ENCODE measurements at regions not wholly inside any gene's neighbourhood (a gene's known extent, or its start where the extent isn't known, plus 50 kb on each side); places are given as distances from the start of the nearest gene placed in this dataset.

DNA sequence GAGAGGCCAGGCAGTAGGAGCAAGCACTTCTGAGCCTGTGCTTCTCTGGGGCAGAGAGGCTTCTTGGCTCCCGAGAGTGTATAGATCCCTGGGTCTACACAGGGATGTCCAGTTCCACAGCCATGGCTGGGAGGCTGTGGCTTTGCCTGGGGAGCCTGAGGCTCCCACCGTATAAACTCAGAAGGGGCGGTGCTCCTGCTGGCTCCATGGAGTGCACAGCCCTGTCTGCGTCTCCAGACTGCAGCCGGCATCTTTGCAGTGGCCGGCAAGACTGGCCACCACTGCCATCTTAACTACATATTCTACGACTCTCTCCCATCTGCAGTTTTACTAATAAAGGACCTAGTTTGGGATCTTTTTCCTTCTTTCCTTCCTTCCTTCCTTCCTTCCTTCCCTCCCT is 1253.8 kb downstream of the C4orf33 start:
- TF ChIP-seq CTCF (IDR thresholded peaks at IDR 0.05) (no peak), POLR2A (IDR thresholded peaks at IDR 0.05) (no peak)

Data from testis (tissue), 2 donors.